Pulmonary artery endothelial cell (primary cell): ENCODE measurements at regions not wholly inside any gene's neighbourhood (a gene's known extent, or its start where the extent isn't known, plus 50 kb on each side); places are given as distances from the start of the nearest gene placed in this dataset.
A peak's percentile ranks its signal among the peaks of the same experiment; 100 is the strongest.

Experiments used
- DNase-seq: peaks from one replicate; pipeline ENCODE4 v3.0.0-alpha.2; 2011; ENCODE audit warnings: low read depth, low spot score

DNA sequence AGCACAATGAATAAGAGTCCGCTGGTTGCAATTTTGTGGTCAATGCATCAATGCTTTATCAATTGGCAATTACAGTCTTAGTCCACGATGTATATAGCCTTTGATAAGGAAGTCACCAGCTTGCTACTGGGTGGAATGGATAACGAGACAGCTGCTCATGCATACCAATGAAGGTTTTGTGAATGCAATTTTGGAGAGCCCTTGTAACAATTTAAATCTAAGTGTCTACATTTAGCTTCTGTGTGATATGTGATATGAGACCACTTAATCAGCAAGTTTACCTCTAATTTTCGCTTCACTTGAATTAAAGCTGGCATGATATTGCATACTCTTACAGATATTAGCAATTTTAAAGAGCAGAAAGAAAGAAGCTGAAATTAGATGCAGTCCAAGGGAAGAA is 543.9 kb downstream of the RNF144B start:
- DNase-seq = no peak

DNA sequence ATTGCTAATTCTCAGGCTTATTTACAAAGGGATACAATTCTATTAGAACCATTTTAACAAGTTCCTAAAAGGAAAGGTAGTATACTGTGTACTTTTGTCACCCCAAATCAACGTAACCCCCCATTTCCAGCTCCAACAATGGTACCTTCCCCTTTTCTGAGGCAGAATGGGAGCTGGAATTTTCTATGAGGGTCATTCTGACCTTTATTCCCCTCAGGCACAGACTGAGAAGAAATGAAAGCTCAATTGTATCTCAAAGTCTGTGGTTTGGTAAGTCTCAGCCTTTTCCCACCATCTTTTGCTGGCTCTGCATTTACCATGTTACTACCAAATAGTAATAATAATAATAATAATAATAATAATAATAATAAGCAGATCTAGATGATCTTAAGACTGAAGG is 571.0 kb downstream of the RNF144B start:
- no peak for DNase-seq

DNA sequence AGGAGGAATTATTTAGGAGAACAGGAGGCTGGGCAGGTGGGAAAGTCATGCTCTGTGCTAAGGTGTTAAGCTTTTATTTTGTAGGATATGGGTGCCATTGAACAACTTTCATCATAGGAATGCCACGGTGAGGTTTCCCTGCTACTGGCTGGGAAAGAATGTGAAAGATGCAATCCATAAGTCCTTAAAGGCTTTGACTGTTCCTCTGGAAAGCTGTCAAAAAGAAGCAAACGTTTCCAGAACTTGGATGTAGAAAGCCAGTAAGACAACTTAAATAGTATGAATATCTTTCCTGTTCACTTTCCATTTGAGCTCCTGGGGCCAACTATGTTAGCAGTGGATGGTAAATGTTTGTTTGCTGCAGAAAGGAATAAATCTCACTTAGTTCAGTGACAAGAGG is 574.4 kb downstream of the RNF144B start:
- no peak for DNase-seq

DNA sequence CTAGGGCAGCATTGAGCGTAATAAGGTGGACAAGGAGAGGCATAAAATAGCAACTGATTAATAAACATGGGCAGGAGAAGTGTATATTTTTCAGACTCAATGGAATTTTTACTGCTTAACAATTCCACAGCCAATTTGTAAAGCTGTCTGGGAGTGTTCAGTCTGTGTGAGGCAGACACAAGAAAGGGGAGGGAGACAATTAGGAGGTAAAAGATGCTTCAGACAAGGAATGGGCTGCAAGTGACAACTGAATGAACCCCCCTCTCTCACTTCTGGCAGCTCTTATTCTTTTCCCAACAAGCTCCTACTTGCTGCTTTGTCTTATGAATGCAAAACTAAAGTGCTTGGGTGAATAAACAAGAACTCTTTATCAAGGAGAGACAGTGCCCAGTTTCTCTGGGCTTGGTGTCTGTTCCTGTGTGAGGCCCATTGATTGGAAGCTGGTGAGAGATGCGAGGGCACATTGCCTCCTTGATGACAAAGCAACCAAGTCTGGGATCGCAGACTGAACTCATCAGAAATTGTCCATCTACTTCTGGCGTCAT is 575.3 kb downstream of the RNF144B start:
- no peak for DNase-seq

DNA sequence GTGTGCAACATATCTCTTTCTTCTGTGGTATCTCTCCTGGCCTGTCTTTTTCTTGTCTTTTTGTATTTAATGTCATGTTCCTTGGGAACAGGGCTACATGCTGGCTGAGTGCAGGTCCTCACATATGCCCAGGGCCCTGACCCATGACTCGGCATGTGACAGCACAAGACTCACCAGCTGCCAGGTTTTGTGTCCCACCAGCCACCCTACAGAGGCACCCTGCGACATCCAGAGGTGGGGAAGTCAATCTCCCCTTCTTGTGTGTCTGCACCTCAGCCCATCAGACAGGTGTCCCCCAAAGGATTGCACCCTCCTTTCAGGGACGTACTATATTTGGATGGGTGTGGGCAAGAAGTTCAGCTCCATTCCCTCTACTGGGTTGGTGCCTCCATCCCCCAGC is 576.3 kb downstream of the RNF144B start:
- DNase-seq = no peak

DNA sequence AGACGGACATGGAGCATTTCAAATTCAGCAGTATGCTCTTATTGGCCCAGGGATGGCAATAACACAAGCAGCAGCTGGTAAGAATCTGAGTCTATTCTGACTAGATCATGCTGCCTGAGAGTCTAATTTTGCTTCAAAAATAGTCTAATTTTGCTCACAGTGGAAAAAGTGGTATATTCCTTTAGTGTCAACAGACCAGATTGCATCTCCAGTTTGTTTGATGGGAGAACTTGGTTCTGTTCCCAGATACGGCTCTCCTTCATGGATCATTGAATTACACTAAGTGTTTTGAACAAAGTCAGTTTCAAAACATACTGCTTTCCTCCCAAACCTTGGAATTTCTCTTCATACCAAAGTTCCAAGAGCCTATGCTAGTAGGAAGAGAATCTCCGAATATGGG is 586.1 kb downstream of the RNF144B start:
- no peak for DNase-seq

DNA sequence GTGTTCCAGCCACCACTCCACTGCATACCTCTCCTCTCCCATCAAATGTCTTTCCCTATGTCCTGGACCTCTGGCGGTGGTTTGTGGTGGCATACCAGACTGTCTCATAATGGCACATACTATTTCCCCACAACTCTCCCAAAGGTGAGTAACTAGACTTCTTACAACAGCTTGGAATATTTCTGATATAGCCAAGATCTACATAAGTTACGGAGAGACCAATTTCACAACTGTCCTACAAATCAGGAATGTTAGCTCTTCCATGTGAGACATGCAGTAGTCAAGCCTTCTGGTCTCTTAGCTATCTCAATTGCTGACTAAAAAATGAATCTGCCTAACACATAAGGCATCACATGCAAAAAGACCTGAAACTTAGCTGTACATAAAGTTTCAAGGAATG is 588.9 kb downstream of the RNF144B start:
- no peak for DNase-seq

DNA sequence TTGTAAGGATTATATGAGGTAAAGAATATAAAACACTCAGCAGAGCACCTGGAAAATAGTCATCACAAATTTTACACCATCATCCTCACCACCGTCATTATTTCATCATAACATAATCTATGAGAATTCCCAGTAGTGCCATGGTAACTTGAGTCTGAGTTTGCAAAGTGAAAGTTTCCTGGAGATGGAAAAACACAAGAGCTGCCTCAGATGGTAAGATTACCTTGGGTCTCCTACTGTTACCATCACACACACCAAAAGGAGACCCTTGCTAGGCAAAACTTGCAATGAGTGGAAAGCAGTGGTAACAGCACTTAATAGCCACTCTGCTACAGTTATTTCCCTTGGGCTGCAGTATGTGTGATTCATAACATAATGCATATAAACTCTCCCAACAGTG is 589.8 kb downstream of the RNF144B start:
- no peak for DNase-seq

DNA sequence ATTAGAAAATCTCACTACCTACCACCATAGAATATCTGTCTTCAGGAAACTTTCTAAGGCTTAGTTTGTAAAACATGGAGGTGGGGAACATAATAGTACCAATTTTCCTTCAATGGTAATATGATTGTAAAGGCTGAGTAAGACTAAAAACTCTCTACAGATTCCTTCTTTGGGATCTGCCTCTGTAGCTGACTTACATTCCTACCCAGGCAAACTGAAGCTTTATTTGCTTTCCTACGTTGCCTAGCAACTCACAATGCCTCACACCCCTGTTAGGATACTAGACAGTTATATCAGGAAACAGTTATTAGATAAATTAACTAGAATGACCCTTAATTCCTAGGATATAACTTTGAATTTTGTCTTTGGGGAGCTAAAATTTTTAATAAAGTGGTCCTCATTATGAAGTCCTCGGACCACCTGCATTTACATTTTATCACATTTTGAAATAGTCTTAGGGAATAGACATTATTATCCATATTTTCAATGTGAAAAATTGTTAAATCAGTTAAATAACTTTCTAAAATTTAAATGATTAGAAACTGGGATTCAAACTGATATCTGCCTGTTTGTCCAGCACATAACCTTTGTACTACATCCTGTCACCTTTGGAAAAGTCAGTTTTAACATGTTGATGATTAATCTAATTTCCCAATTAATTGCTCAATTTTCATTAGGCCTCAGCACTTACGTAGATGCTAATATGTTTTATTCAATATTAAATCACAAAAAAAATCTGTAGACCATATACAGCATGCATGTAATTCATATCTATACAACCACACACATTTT is 591.4 kb downstream of the RNF144B start:
- DNase-seq = no peak

DNA sequence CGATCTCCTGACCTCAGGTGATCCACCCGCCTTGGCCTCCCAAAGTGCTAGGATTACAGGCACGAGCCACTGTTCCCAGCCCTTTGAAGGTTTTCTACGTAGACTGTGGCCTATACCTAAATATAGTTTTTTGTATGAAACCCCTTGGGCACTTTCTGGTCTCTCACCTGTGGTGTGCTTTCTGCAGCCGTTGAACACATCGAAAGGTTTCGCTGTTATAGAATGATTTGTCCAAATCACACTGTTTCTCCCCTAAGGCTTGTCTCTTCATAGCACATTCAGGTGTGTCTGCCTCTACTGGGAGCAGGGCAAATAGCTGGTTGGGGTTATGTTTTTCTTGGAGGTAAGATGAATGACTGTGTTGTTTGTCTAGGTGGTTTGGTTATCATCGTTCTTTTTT is 597.9 kb downstream of the RNF144B start:
- DNase-seq = no peak

DNA sequence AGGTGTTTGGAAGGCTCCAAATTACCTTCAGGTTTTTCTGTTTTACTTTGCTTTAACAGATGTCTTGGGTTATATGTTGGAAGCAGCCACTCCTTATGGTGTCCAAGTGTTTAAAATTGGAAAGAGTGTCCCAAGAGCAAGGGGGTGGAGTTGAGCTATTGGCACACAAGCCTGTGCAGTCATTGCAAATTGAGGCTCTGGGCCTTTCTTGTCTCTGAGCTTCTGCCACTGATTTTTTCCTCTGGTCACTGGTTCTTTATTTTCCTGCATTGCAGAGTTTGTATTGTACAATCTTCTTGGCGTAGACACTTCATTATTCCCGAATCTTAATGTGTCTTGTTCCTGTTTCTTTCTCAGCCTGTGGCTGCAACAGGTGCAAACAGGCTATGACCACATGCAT is 598.8 kb downstream of the RNF144B start:
- no peak for DNase-seq

DNA sequence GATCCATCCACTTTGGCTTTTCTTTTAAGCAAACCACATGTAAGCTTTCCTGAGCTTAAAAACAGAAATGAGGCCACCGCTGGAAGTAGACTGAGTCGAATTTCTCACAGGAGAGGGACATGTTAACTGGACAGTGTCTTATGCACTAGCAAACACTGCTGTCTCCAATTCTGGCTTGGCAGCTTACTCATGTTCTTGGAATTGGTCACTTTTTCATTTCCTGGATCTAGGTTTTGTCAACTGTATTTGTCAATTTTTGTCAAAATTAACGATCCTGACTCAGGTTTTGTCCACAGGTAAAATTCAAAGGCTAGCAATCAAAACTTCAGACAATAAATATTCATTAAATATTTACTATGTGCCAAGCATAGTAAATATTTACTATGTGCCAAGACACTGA is 601.5 kb downstream of the RNF144B start:
- no peak for DNase-seq

DNA sequence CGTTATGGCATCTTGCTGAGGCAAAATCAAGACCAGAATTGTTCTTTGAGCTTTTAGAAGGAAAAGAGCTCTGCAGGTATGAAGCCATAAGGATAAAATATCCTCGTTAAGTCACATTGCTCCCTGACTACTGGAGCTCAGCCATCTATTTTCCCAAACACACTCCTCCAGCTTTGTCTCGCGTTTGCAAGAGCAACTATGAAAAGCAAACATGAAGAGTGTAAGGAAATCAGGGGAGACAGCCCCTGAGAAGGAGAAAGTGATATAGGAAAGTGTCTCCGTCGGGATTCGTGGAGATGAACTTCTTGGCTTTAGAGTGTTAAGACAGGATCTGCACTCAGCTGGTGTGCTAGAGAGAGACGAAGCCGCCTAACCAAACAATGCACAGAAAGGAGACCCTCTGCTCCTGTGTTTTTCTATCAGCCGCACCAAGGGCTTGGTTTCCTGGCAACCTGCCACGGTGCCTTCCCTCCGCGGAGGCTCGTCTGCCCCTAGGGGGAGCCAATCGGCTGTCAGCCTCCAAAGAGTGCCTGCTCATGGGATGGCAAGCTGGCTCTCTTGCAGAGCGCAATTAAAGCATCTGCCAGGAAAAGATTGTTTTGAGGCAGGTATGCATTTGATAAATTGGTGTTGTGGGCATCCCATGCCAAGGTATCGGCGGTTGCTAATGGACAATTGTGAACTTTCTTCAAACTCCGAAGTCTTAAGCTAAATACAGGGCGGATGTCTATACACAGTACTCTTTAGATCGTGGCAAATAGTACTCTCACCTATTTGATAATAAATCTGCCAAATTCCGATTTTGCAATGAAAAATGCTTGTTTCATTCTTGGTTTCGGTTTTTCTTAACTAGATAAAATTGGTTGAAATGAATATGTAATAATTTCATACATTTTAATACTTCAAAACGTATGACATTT is 603.2 kb downstream of the RNF144B start:
- DNase-seq = peak; percentile 13

DNA sequence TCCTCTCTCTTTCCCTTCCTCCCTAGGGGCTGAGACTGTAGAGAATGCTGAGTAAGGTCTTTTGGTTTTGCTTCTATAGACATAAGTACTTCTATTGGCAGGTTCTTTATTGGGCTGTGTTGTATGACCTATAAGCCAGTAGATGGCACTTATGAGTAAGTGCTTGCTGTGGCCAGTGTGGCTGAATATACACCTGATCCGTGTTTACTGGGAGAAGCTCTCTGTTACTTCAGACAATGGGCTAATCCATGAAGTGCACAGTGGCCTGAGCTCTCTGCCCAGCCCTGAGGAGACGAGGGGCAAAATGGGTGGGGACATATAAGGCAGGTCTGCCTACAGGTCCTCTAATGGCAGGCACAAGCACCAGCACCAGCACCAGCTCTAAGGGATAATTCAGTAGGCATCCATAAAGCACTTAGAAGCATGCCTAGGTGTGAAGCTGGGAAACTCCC is 610.3 kb downstream of the RNF144B start:
- DNase-seq = peak; percentile 3

DNA sequence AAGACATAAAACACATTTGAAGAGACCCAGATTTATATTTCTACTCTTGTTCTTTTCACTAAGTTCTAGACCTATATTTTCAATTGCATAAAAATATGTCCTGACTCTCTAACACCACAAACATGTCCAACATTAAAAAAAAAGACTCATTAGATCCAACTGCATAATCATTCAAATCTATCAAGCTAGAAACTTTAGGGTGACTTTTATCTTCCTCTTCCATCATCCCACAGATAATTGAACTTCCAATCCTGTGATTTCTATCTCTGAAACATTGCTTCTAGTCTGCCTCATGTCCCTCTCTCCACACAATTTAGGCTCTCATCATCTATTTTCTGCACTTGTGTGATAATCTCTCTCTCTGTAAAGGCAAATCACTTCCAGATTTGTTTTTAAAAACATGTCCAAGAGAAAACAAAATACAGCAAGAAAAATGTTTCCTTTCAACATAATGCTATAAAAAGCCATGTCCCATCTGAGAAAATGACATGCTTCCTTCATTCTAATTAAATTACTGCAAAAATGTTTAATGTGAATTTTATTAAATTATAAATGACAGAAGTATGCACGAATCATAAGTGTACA is 615.9 kb downstream of the RNF144B start:
- DNase-seq = no peak

DNA sequence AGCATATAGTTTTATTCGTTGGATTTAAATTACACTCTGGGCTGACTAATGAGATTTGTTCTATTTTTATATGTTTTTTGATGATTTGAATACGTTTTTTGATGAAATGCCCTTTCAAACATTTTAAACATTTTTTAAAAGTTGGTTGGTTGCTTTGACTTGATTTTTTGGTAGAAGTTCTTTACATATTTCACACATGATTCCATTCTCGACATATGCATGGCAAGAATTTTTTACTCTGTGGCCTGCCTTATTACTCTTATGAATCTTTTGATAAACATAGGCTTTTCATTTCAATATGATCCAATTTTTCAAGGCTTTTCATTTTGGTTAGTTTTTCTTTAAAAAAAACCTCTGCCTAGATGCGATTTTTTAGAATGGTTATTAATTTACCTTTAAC is 617.0 kb downstream of the RNF144B start:
- DNase-seq = no peak

DNA sequence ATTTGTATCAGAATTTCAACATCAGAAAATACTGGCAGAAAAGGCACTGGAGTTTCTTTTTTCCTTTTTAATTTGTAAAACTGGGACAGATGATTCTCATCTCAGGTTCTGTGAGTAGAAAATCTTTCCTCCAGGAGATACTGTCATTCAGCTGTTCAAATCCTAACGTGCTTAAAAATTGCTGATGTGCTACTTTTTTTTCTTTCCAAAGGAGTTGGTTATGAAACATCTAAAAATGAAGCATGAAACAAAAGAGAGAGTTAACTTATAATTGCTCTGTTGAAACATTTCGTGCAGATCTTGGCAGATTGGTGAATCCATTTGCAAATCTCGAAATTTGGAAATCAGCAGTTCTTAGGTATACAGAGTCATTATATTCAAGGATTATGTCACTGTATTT is 622.6 kb downstream of the RNF144B start:
- no peak for DNase-seq

DNA sequence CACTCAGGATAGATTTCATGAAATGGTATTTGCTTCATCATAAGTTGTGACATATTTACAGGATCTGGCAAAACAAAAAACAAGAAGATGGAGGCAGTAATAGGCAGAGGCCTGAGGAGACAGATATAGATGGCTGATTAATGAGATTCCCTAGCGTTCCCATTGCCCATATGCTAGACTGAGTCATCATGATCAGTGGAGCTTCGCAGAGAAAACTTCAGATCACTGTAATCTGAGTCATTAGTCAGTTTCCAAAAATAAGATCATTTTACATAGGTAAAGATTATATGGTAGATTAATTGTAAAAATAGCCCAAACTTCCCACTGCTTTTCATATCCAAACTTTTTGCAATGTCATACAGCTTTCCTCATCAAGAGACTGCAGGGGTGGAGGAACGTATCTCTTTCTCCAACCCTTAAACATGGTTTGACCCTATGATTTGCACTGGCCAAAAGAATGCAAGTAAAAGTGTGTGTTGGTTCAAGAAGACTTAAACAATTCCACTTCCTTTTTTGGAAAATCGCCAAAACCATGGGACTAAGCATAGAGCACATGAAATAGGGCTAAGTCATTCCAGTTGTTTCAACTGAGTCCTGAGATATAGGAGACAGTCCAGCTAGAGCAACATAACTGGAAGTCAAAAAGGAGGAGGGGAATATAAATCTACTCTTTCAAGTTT is 626.0 kb downstream of the RNF144B start:
- DNase-seq = no peak

DNA sequence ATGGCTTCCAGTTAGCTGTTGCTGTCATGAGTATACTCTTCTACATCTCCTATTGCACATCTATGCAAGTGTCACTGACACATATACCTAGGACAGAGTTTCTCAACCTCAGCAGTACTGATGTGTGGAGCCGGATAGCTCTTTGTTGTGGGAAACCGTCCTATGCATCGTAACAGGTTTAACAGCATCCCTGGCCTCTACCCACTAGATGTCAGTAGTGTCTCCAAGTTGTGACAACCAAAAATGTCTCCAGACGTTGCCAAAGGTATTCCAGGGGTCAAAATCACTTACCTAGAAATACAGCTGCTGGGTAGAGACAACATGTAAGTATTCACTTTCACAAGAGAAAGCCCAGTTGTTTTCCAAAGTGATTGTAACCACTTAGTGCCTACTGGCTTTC is 637.6 kb downstream of the RNF144B start:
- DNase-seq = no peak

DNA sequence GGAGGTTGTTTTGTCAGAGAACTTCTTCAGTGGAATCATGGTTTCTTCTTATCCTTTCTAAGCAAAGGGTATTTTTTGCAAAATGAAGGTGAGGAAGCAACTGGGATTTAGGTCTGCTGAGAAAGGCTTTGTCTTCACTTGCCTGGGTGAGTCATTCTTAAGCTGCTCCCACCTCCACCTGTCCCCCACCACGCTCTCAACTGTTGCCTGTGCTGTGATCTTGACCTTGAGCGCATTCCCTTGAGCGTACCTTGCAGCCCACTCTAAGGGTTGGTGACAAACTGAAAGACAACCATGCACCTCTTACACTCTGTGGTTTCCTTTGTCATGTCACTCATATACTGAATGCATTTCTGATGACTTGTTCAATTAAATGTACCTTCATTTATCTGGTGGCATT is 641.1 kb downstream of the RNF144B start:
- no peak for DNase-seq

DNA sequence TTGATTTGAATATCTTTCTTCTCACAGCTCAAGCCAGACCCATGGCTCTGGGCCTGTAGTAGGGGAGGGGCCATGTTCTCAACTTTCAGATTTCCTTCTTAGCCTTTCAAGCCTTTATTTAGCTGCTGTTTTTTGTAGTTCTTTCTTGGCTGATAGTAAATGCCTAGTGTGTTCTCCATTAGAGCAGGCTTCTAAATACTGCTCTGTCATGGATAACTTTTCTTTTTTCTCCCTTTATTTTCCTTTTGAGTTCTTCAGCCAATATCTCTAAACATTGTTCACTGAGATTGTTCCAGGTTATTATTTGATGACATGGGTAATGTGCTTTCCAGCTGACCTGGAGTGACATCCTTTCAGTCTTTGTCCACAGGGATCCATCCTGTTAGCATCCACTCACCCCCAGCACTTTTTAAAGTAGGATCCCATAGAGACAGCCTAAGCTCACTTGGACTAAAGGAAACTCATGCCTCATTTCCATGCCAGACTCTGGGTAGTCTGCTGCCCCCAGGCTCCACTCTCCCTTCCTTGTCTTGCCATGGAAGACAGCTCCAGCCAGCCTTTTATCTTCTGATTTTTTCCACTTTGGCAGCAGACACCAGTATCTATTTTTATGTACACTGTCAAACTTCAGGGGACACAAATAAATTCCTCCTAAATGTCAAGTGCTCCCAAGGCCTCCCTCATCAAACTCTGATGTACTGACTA is 645.6 kb downstream of the RNF144B start:
- DNase-seq = no peak
